Limb (tissue), 2 donors: ENCODE measurements at regions not wholly inside any gene's neighbourhood (a gene's known extent, or its start where the extent isn't known, plus 50 kb on each side); places are given as distances from the start of the nearest gene placed in this dataset.

Experiments
- DNase-seq, 2 donors: peaks; one replicate each; pipeline ENCODE4 v3.0.0-alpha.2; 2016; ENCODE audit errors: extremely low spot score in 2 of 2

- DNase-seq: no peak
These were observed 247.9 kb upstream of the KIRREL3 start for GRCh38 chr11:127248476-127248875.

GRCh38 chr11:127247261-127247851 is 246.8 kb upstream of the KIRREL3 start:
- DNase-seq: no peak

GRCh38 chr11:127242676-127243075 is 242.1 kb upstream of the KIRREL3 start:
- DNase-seq: no peak

- no peak for DNase-seq
These were observed 237.8 kb upstream of the KIRREL3 start for GRCh38 chr11:127238321-127238720.

- no peak for DNase-seq
These were observed 236.2 kb upstream of the KIRREL3 start for GRCh38 chr11:127236776-127237175.

GRCh38 chr11:127233998-127234397 is 233.4 kb upstream of the KIRREL3 start:
- DNase-seq: no peak

- no peak for DNase-seq
These were observed 229.8 kb upstream of the KIRREL3 start for GRCh38 chr11:127230392-127230791.

GRCh38 chr11:127226949-127227348 is 226.4 kb upstream of the KIRREL3 start:
- no peak for DNase-seq

- no peak for DNase-seq
These were observed 225.8 kb upstream of the KIRREL3 start for GRCh38 chr11:127226380-127226779.

GRCh38 chr11:127225619-127226018 is 225.0 kb upstream of the KIRREL3 start:
- DNase-seq: no peak

GRCh38 chr11:127224276-127224675 is 223.7 kb upstream of the KIRREL3 start:
- DNase-seq: no peak

GRCh38 chr11:127223633-127224032 is 223.1 kb upstream of the KIRREL3 start:
- DNase-seq: no peak

GRCh38 chr11:127223026-127223425 is 222.5 kb upstream of the KIRREL3 start:
- no peak for DNase-seq

- DNase-seq: no peak
These were observed 219.1 kb upstream of the KIRREL3 start for GRCh38 chr11:127219704-127220103.

- no peak for DNase-seq
These were observed 217.7 kb upstream of the KIRREL3 start for GRCh38 chr11:127218275-127218608.

GRCh38 chr11:127217452-127218274 is 217.1 kb upstream of the KIRREL3 start:
- no peak for DNase-seq

GRCh38 chr11:127205688-127206217 is 205.2 kb upstream of the KIRREL3 start:
- DNase-seq: no peak

GRCh38 chr11:127203490-127203889 is 202.9 kb upstream of the KIRREL3 start:
- DNase-seq: no peak

GRCh38 chr11:127202105-127202504 is 201.5 kb upstream of the KIRREL3 start:
- DNase-seq: no peak

GRCh38 chr11:127199306-127199801 is 198.8 kb upstream of the KIRREL3 start:
- DNase-seq: no peak

- DNase-seq: no peak
These were observed 195.0 kb upstream of the KIRREL3 start for GRCh38 chr11:127195501-127196120.

GRCh38 chr11:127194521-127194920 is 194.0 kb upstream of the KIRREL3 start:
- DNase-seq: no peak
